ENCODE measurements at regions not wholly inside any gene's neighbourhood (a gene's known extent, or its start where the extent isn't known, plus 50 kb on each side); places are given as distances from the start of the nearest gene placed in this dataset.
"Not testable (repeated sequence)": the region's sequence is repeated elsewhere in the genome, so short reads cannot be mapped to it uniquely, and the experiment has no call there.

DNA sequence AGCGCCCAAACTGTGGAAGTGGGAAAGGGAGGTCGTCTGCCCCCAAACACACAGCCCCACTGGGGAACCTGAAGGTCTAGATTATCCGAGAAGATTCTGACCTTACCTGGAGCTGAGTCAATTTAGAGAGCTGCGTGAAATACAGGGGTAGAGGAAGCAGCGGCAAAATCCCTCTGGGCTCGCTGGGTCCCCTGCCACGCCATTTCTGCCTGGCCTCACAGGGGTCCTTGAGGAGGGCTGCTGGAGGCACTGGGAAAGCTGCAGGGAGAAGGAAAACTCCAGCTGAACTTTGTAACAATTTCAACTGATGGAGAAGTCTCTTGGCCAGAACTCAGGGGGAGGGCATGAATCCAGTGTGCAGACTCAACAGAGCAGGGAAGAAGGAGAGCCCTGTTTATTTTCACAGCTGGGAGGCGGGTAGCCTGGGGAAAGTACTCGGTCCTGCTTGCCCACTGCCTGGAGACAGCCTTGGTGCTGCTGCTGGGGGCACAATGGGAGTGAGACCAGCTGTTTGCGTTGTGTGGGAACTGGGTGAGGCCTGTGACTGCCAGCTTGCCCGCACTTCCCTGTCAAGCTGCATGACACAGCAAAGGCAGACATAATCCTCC is 93.2 kb upstream of the MAPK10 start:
- Histone ChIP-seq H3K79me2 (ENCODE audit: insufficient read depth, low read length) (no peaks in the 10 kb centered on the region), H3K4ac (ENCODE audit: low read depth, low read length) (no peak overlapping the region), H3K23ac (ENCODE audit: insufficient read length, low read depth, low read length) (no peak overlapping the region), H3K79me1 (ENCODE audit: insufficient read depth, low read depth, low read length, poor library complexity, severe bottlenecking) (no peaks in the 10 kb centered on the region), H2BK5ac (ENCODE audit: insufficient read length, low read length) (no peak overlapping the region), H4K8ac (replicated peaks; ENCODE audit: insufficient read length, low read depth, low read length) (no peak overlapping the region), H3K18ac (ENCODE audit: insufficient read length, low read depth, low read length) (peak overlapping the region; percentile 76), H2AK5ac (ENCODE audit: insufficient read length, low read length) (no peak overlapping the region), H2BK20ac (ENCODE audit: low read depth, low read length, poor library complexity, severe bottlenecking) (no peak overlapping the region), H3K27ac (ENCODE audit: insufficient read length, low read depth, low read length) (no peak overlapping the region), H3K4me1 (ENCODE audit: insufficient read depth, low read length) (peaks cover 5% of the 10 kb centered on the region; the same call in 1 of the 2 replicates), H2AFZ (ENCODE audit: low read length) (no peak overlapping the region), H3K27me3 (ENCODE audit: insufficient read depth, low read length) (no peaks in the 10 kb centered on the region), H4K91ac (ENCODE audit: insufficient read length, low read depth, low read length) (no peak overlapping the region), H3K23me2 (ENCODE audit: insufficient read length, low read depth, low read length, poor library complexity, severe bottlenecking) (no peaks in the 10 kb centered on the region), H3K9ac (ENCODE audit: extremely low read depth, insufficient read length, low read length) (no peak overlapping the region), H3T11ph (ENCODE audit: low read length) (no peak overlapping the region), H2BK120ac (ENCODE audit: low read depth, low read length, poor library complexity, severe bottlenecking) (no peak overlapping the region), H3K9me3 (ENCODE audit: control insufficient read depth, low read depth, low read length) (no peaks in the 10 kb centered on the region), H3K14ac (ENCODE audit: insufficient read depth, low read length) (no peak overlapping the region), H2BK12ac (ENCODE audit: insufficient read length, low read depth, low read length) (no peak overlapping the region), H4K5ac (ENCODE audit: insufficient read length, low read depth, low read length) (no peak overlapping the region), H3K4me2 (ENCODE audit: insufficient read depth, insufficient read length, low read length) (no peak overlapping the region), H4K20me1 (ENCODE audit: control insufficient read depth, insufficient read depth, insufficient read length) (no peaks in the 10 kb centered on the region), H2BK15ac (ENCODE audit: low read depth, low read length) (no peak overlapping the region), H3K56ac (ENCODE audit: insufficient read length, low read depth, low read length) (no peak overlapping the region)
- TF ChIP-seq, protein P1, sequence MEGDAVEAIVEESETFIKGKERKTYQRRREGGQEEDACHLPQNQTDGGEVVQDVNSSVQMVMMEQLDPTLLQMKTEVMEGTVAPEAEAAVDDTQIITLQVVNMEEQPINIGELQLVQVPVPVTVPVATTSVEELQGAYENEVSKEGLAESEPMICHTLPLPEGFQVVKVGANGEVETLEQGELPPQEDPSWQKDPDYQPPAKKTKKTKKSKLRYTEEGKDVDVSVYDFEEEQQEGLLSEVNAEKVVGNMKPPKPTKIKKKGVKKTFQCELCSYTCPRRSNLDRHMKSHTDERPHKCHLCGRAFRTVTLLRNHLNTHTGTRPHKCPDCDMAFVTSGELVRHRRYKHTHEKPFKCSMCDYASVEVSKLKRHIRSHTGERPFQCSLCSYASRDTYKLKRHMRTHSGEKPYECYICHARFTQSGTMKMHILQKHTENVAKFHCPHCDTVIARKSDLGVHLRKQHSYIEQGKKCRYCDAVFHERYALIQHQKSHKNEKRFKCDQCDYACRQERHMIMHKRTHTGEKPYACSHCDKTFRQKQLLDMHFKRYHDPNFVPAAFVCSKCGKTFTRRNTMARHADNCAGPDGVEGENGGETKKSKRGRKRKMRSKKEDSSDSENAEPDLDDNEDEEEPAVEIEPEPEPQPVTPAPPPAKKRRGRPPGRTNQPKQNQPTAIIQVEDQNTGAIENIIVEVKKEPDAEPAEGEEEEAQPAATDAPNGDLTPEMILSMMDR (conservative IDR thresholded peaks at IDR 0.05), result no peak
- H3K4me1 Mint-ChIP-seq, result peaks cover 64 to 65% of the 10 kb centered on the region in 2 experiments
- DNase-seq, result no peak
- peak overlapping the region; percentile 39 to 91 (median 71); a peak in 6 of 7 replicates for H3K27ac Mint-ChIP-seq
- peaks cover 16 to 31% (median 17%) of the 10 kb centered on the region in 3 experiments for H3K36me3 Mint-ChIP-seq (ENCODE audit: insufficient read depth in 1 of 3, low read depth in 3 of 3)
- H3K27me3 Mint-ChIP-seq (ENCODE audit: low read depth), result no peaks in the 10 kb centered on the region
- H3K9me3 Mint-ChIP-seq, result peaks cover 14 to 17% of the 10 kb centered on the region in 2 experiments
- no peak overlapping the region for H3K4me3 Mint-ChIP-seq
- no CpG with 5 or more reads among the region's 11 CpGs for WGBS (ENCODE audit: extremely low coverage, insufficient read length, low lambda C conversion rate)

DNA sequence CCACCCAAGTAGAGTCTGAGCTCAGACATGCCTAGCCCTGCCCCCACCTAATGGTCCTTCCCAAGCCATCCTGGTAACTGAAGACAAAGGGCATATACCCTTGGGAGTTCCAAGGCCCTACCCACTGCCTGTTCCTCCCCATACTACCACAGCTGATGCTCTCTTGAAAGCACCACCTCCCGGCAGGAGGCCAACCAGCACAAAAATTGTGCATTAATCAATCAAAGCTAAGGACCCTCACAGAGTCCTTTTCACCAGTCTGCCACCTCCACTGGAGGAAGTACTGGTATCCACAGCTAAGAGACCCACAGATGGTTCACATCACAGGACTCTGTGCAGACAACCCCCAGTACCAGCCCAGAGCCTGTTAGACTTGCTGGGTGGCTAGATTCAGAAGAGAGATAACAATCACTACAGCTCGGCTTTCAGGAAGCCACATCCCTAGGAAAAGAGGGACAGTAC is 93.8 kb upstream of the MAPK10 start:
- not testable (repeated sequence) for H3K27ac ChIP-seq (ENCODE audit: insufficient read length, low read depth, low read length); H2BK5ac ChIP-seq (ENCODE audit: insufficient read length, low read length); H3K4me2 ChIP-seq (ENCODE audit: insufficient read depth, insufficient read length, low read length); H4K20me1 ChIP-seq (ENCODE audit: control insufficient read depth, insufficient read depth, insufficient read length); H3K23ac ChIP-seq (ENCODE audit: insufficient read length, low read depth, low read length); H3T11ph ChIP-seq (ENCODE audit: low read length); H2AFZ ChIP-seq (ENCODE audit: low read length); H3K4ac ChIP-seq (ENCODE audit: low read depth, low read length); H3K79me2 ChIP-seq (ENCODE audit: insufficient read depth, low read length); H2AK5ac ChIP-seq (ENCODE audit: insufficient read length, low read length); H2BK12ac ChIP-seq (ENCODE audit: insufficient read length, low read depth, low read length); H3K14ac ChIP-seq (ENCODE audit: insufficient read depth, low read length); H3K56ac ChIP-seq (ENCODE audit: insufficient read length, low read depth, low read length); H4K8ac ChIP-seq (replicated peaks; ENCODE audit: insufficient read length, low read depth, low read length); DNase-seq; H3K23me2 ChIP-seq (ENCODE audit: insufficient read length, low read depth, low read length, poor library complexity, severe bottlenecking); H2BK20ac ChIP-seq (ENCODE audit: low read depth, low read length, poor library complexity, severe bottlenecking); H3K4me1 ChIP-seq (ENCODE audit: insufficient read depth, low read length); H3K4me3 Mint-ChIP-seq; H4K91ac ChIP-seq (ENCODE audit: insufficient read length, low read depth, low read length); H3K9ac ChIP-seq (ENCODE audit: extremely low read depth, insufficient read length, low read length); H4K5ac ChIP-seq (ENCODE audit: insufficient read length, low read depth, low read length); H3K9me3 ChIP-seq (ENCODE audit: control insufficient read depth, low read depth, low read length); H3K27me3 ChIP-seq (ENCODE audit: insufficient read depth, low read length); H2BK120ac ChIP-seq (ENCODE audit: low read depth, low read length, poor library complexity, severe bottlenecking); H2BK15ac ChIP-seq (ENCODE audit: low read depth, low read length); H3K27me3 Mint-ChIP-seq (ENCODE audit: low read depth); H3K18ac ChIP-seq (ENCODE audit: insufficient read length, low read depth, low read length); H3K79me1 ChIP-seq (ENCODE audit: insufficient read depth, low read depth, low read length, poor library complexity, severe bottlenecking)
- Mint-ChIP-seq H3K4me1 (peaks cover 64 to 65% of the 10 kb centered on the region in 2 experiments), H3K36me3 (ENCODE audit: insufficient read depth in 1 of 3, low read depth in 3 of 3) (peaks cover 18 to 30% (median 20%) of the 10 kb centered on the region in 3 experiments), H3K9me3 (peaks cover 14 to 21% of the 10 kb centered on the region in 2 experiments), H3K27ac (peak overlapping the region in 1 of 3 experiments; percentile 36; a peak in 2 of 7 replicates)
- no CpG with 5 or more reads among the region's 2 CpGs for WGBS (ENCODE audit: extremely low coverage, insufficient read length, low lambda C conversion rate)

All from H9 (cell line).